HCT116 (cell line): ENCODE measurements at regions not wholly inside any gene's neighbourhood (a gene's known extent, or its start where the extent isn't known, plus 50 kb on each side); places are given as distances from the start of the nearest gene placed in this dataset.

Experiments
- ATAC-seq: fragments of 200-7000 bp; cut with Tn5 transposase; 2 replicates; pipeline ENCODE4 v1.9.1; 2020; ENCODE audit warnings: mild to moderate bottlenecking, moderate library complexity
- BruUV-seq: library from RNA; stranded (reverse); fragments of 400-500 nt; replicated peaks from 2 replicates; lab custom pipeline; 2021; lab: Mats Ljungman, UMichigan
- CTCF ChIA-PET: fragments of 300-600 bp; sonication (Branson Sonifier 250); formaldehyde crosslinking; loops from one replicate; lab custom pipeline; 2021; ENCODE audit warnings: antibody characterized with exemption; lab: Charles Lee
- POLR2A ChIA-PET: fragments of 300-600, 350-600 bp; sonication (Branson Sonifier 250); formaldehyde crosslinking; loops from one replicate; lab custom pipeline; 2021; ENCODE audit warnings: antibody characterized with exemption; lab: Charles Lee
- RAD21 ChIA-PET, 2 experiments: fragments of 300-600 bp; sonication (Branson Sonifier 250); formaldehyde crosslinking; loops; one replicate each; lab custom pipeline; 2023; ENCODE audit warnings: low total read pairs in 2 of 2; ENCODE audit not compliant: uncharacterized antibody in 2 of 2, unreplicated experiment in 2 of 2, low non-redundant PET in 1 of 2; lab: Charles Lee
- DNase-seq: peaks from one replicate; pipeline ENCODE4 v3.0.0-alpha.2; 2010; ENCODE audit warnings: low read depth, low spot score
- H2AFZ ChIP-seq: fragments of 200-600 bp; shearing (Covaris generic), sonication (generic); 2 replicates; pipeline ENCODE4 v1.6.1; 2017; ENCODE audit warnings: low read depth, mixed run types, mixed read lengths, antibody characterized with exemption, low read length; ENCODE audit not compliant: poor library complexity, severe bottlenecking
- H3K27ac ChIP-seq: 2 replicates; pipeline ENCODE4 v1.5.1; 2012; ENCODE audit warnings: low read depth, low read length
- H3K27me3 ChIP-seq: fragments of 200-600 bp; sonication (generic); 2 replicates; pipeline ENCODE4 v1.6.1; 2016; ENCODE audit warnings: mixed run types, low read length, mixed read lengths; ENCODE audit not compliant: insufficient read depth
- H3K36me3 ChIP-seq, 2 experiments: fragments of 200-500 bp in 1 of 2; fragments of 200-600 bp in 1 of 2; sonication (Bioruptor generic) in 1 of 2; sonication (generic) in 1 of 2; 2 replicates each; pipeline versions ENCODE4 v1.5.1 to v1.6.1; 2014 to 2016; ENCODE audit warnings: low read length in 2 of 2, inconsistent platforms in 1 of 2, mixed read lengths in 1 of 2, mixed run types in 1 of 2; ENCODE audit not compliant: insufficient read depth in 2 of 2, control insufficient read depth in 1 of 2
- H3K4me1 ChIP-seq, 2 experiments: fragments of 200-600 bp in 1 of 2; sonication (generic) in 1 of 2; 2 replicates each; pipeline versions ENCODE4 v1.5.1 to v1.6.1; 2012 to 2017; ENCODE audit warnings: low read length in 2 of 2, inconsistent platforms in 1 of 2, mild to moderate bottlenecking in 1 of 2, mixed read lengths in 1 of 2, mixed run types in 1 of 2, moderate library complexity in 1 of 2; ENCODE audit not compliant: insufficient read depth in 2 of 2, control insufficient read depth in 1 of 2
- H3K4me2 ChIP-seq: fragments of 200-600 bp; sonication (generic); 2 replicates; pipeline ENCODE4 v1.6.1; 2017; ENCODE audit warnings: mixed run types, low read length, mixed read lengths
- H3K4me3 ChIP-seq, 2 experiments: fragments of 200-600 bp in 1 of 2; sonication (generic) in 1 of 2; replicated peaks in 1 of 2; 2 replicates each; pipeline ENCODE4 v1.5.1; 2011 to 2016; ENCODE audit warnings: low read length in 2 of 2, control low read depth in 1 of 2, low read depth in 1 of 2, mild to moderate bottlenecking in 1 of 2, mixed read lengths in 1 of 2, mixed run types in 1 of 2
- H3K79me2 ChIP-seq: fragments of 200-600 bp; sonication (generic); 2 replicates; pipeline ENCODE4 v1.6.1; 2017; ENCODE audit warnings: mild to moderate bottlenecking, mixed run types, low read length, moderate library complexity, mixed read lengths; ENCODE audit not compliant: insufficient read depth
- H3K9ac ChIP-seq: fragments of 200-600 bp; sonication (generic); 2 replicates; pipeline ENCODE4 v1.6.1; 2016; ENCODE audit warnings: low read length, mixed read lengths
- H3K9me2 ChIP-seq: fragments of 200-600 bp; sonication (generic), shearing (Covaris generic); 2 replicates; pipeline ENCODE4 v1.6.1; 2017; ENCODE audit warnings: mixed run types, mild to moderate bottlenecking, moderate library complexity; ENCODE audit not compliant: insufficient read depth
- H3K9me3 ChIP-seq, 2 experiments: fragments of 200-500 bp in 1 of 2; fragments of 200-600 bp in 1 of 2; sonication (Bioruptor generic) in 1 of 2; sonication (generic) in 1 of 2; 2 replicates each; pipeline ENCODE4 v1.6.1; 2014 to 2017; ENCODE audit warnings: low read length in 2 of 2, mixed read lengths in 2 of 2, inconsistent platforms in 1 of 2, low read depth in 1 of 2, mild to moderate bottlenecking in 1 of 2, mixed run types in 1 of 2, moderate library complexity in 1 of 2; ENCODE audit not compliant: control insufficient read depth in 1 of 2, insufficient read depth in 1 of 2
- H4K20me1 ChIP-seq: fragments of 200-600 bp; sonication (generic), shearing (Covaris generic); 2 replicates; pipeline ENCODE4 v1.6.1; 2017; ENCODE audit warnings: mixed run types, mild to moderate bottlenecking, moderate library complexity; ENCODE audit not compliant: insufficient read depth
- CBX3 ChIP-seq: IDR thresholded peaks from 2 replicates; pipeline ENCODE4 v1.6.1; 2012; ENCODE audit warnings: low read depth
- CEBPB ChIP-seq: IDR thresholded peaks from 2 replicates; pipeline ENCODE4 v1.6.1; 2012; ENCODE audit warnings: low read depth
- EGR1 ChIP-seq: IDR thresholded peaks from 2 replicates; pipeline ENCODE4 v1.6.1; 2012; ENCODE audit warnings: low read depth
- ELF1 ChIP-seq: IDR thresholded peaks from 2 replicates; pipeline ENCODE4 v1.6.1; 2012; ENCODE audit warnings: low read depth, borderline replicate concordance
- EZH2 ChIP-seq: fragments of 200-600 bp; sonication (generic); IDR thresholded peaks from 2 replicates; pipeline ENCODE4 v1.6.1; 2017; ENCODE audit warnings: antibody characterized with exemption, mixed run types
- EZH2phosphoT487 ChIP-seq: fragments of 200-600 bp; IDR thresholded peaks from 2 replicates; pipeline ENCODE4 v1.6.1; 2018; ENCODE audit warnings: antibody characterized with exemption, borderline replicate concordance
- FOSL1 ChIP-seq: IDR thresholded peaks from 2 replicates; pipeline ENCODE4 v1.6.1; 2012; ENCODE audit warnings: low read depth
- JUND ChIP-seq: IDR thresholded peaks from 2 replicates; pipeline ENCODE4 v1.6.1; 2012
- MAX ChIP-seq: IDR thresholded peaks from 2 replicates; pipeline ENCODE4 v1.6.1; 2012
- POLR2AphosphoS5 ChIP-seq: IDR thresholded peaks from 2 replicates; pipeline ENCODE4 v1.6.1; 2011; ENCODE audit warnings: mild to moderate bottlenecking, low read depth, low read length, moderate library complexity
- RAD21 ChIP-seq: IDR thresholded peaks from 2 replicates; pipeline ENCODE4 v1.6.1; 2012; ENCODE audit warnings: low read depth, mild to moderate bottlenecking
- REST ChIP-seq: IDR thresholded peaks from 2 replicates; pipeline ENCODE4 v1.6.1; 2012; ENCODE audit warnings: low read depth
- SIN3A ChIP-seq: IDR thresholded peaks from 2 replicates; pipeline ENCODE4 v1.6.1; 2012; ENCODE audit warnings: low read depth
- SRF ChIP-seq: IDR thresholded peaks from 2 replicates; pipeline ENCODE4 v1.6.1; 2012; ENCODE audit warnings: low read depth
- TCF7L2 ChIP-seq: IDR thresholded peaks from 2 replicates; pipeline ENCODE4 v1.7.0; 2011; ENCODE audit warnings: borderline replicate concordance, inconsistent platforms; ENCODE audit not compliant: insufficient read depth, insufficient read length; ENCODE audit errors: extremely low read depth
- ZNF274 ChIP-seq: fragments of 200-500 bp; sonication (Bioruptor generic); IDR thresholded peaks from 2 replicates; pipeline ENCODE4 v1.6.1; 2014; ENCODE audit warnings: mild to moderate bottlenecking, low read depth, low read length, inconsistent platforms
- intact Hi-C: fragments of 100-400 bp; cut with micrococcal nuclease; formaldehyde crosslinking; loops from 2 replicates; pipeline ENCODE4 v1.10.0; 2022

- POLR2A ChIA-PET = no interaction called here
- Histone ChIP-seq H3K9ac (no peak overlapping the region), H3K4me2 (no peak overlapping the region), H3K27me3 (no peaks in the 10 kb centered on the region), H3K27ac (no peak overlapping the region), H3K4me1 (no peaks in the 10 kb centered on the region), H3K36me3 (no peaks in the 10 kb centered on the region), H3K9me2 (no peaks in the 10 kb centered on the region), H3K79me2 (no peaks in the 10 kb centered on the region), H2AFZ (no peak overlapping the region), H4K20me1 (no peaks in the 10 kb centered on the region), H3K4me3 (no peak overlapping the region), H3K9me3 (peaks cover 0 to 8% of the 10 kb centered on the region in 2 experiments; a peak in 1 of 4 replicates)
- intact Hi-C loops = no loop called here
- DNase-seq (no peak), ATAC-seq (no peak)
- RAD21 ChIA-PET = no interaction called here
- TF ChIP-seq CBX3 (no peak), EZH2phosphoT487 (no peak), SIN3A (no peak), JUND (no peak), MAX (no peak), CEBPB (no peak), SRF (no peak), POLR2AphosphoS5 (no peak), ZNF274 (no peak), ELF1 (no peak), FOSL1 (no peak), TCF7L2 (no peak)
- no TSS peak for BruUV-seq
- CTCF ChIA-PET = no interaction called here
Measured at GRCh38 chr7:159272739-159273138, 128.1 kb upstream of the VIPR2 start.

- Histone ChIP-seq H3K27me3 (no peaks in the 10 kb centered on the region), H4K20me1 (no peaks in the 10 kb centered on the region), H3K4me2 (no peak overlapping the region), H3K9ac (no peak overlapping the region), H3K27ac (no peak overlapping the region), H3K36me3 (no peaks in the 10 kb centered on the region), H3K9me3 (peaks cover 0 to 8% of the 10 kb centered on the region in 2 experiments; a peak in 1 of 4 replicates), H3K4me1 (no peaks in the 10 kb centered on the region), H3K4me3 (no peak overlapping the region), H3K9me2 (no peaks in the 10 kb centered on the region), H2AFZ (no peak overlapping the region), H3K79me2 (no peaks in the 10 kb centered on the region)
- DNase-seq (no peak), ATAC-seq (no peak)
- CTCF ChIA-PET = no interaction called here
- POLR2A ChIA-PET = no interaction called here
- no TSS peak for BruUV-seq
- intact Hi-C loops = no loop called here
- RAD21 ChIA-PET = no interaction called here
- no peak for TF ChIP-seq CEBPB
- TF ChIP-seq EZH2phosphoT487 = no peak
- no peak for TF ChIP-seq ZNF274
- no peak for TF ChIP-seq FOSL1
- no peak for TF ChIP-seq ELF1
- TF ChIP-seq EZH2 = no peak
- no peak for TF ChIP-seq SIN3A
- no peak for TF ChIP-seq REST
- TF ChIP-seq RAD21 = no peak
- TF ChIP-seq EGR1 = no peak
- no peak for TF ChIP-seq CBX3
- no peak for TF ChIP-seq SRF
Measured at GRCh38 chr7:159271781-159272180, 127.1 kb upstream of the VIPR2 start.
